SU-DHL-6 (cell line): ENCODE measurements at regions not wholly inside any gene's neighbourhood (a gene's known extent, or its start where the extent isn't known, plus 50 kb on each side); places are given as distances from the start of the nearest gene placed in this dataset.

Source experiments
- EZH2phosphoT487 ChIP-seq: fragments of 200-600 bp; sonication (generic), shearing (Covaris generic); conservative IDR thresholded peaks from 2 replicates; pipeline ENCODE4 v1.6.1; 2018; ENCODE audit warnings: mild to moderate bottlenecking, antibody characterized with exemption, low read length, moderate library complexity, mixed read lengths
- TF ChIP-seq, protein P1 (sequence below): fragments of 200-600 bp; sonication (generic); IDR thresholded peaks from one replicate; pipeline ENCODE4 v1.5.1; 2017; ENCODE audit warnings: antibody characterized with exemption, mild to moderate bottlenecking, low read length, moderate library complexity; ENCODE audit not compliant: insufficient read depth, poor library complexity, severe bottlenecking

DNA sequence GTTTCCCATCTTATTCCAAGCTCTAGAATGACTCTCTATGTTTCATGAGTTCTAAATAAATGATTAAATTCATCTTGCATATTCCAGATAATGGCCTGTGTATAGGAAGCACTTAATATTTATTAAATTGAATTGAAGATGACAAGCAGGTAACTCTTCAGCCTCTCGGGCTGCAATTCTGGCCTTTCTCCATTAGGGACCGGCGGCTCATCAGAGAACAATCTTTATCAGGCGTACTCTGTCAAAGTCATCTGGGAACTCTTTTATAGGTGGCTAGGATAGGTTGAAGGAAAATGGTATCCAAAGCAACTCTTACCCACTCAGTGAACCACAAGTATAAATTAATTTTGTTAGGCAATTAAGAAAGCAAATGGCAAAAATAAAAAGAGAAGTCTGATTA is 308.5 kb downstream of the NOL4 start:
- TF ChIP-seq, protein P1, sequence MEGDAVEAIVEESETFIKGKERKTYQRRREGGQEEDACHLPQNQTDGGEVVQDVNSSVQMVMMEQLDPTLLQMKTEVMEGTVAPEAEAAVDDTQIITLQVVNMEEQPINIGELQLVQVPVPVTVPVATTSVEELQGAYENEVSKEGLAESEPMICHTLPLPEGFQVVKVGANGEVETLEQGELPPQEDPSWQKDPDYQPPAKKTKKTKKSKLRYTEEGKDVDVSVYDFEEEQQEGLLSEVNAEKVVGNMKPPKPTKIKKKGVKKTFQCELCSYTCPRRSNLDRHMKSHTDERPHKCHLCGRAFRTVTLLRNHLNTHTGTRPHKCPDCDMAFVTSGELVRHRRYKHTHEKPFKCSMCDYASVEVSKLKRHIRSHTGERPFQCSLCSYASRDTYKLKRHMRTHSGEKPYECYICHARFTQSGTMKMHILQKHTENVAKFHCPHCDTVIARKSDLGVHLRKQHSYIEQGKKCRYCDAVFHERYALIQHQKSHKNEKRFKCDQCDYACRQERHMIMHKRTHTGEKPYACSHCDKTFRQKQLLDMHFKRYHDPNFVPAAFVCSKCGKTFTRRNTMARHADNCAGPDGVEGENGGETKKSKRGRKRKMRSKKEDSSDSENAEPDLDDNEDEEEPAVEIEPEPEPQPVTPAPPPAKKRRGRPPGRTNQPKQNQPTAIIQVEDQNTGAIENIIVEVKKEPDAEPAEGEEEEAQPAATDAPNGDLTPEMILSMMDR = no peak
- no peak for TF ChIP-seq EZH2phosphoT487
